ENCODE measurements at regions not wholly inside any gene's neighbourhood (a gene's known extent, or its start where the extent isn't known, plus 50 kb on each side); places are given as distances from the start of the nearest gene placed in this dataset.

DNA sequence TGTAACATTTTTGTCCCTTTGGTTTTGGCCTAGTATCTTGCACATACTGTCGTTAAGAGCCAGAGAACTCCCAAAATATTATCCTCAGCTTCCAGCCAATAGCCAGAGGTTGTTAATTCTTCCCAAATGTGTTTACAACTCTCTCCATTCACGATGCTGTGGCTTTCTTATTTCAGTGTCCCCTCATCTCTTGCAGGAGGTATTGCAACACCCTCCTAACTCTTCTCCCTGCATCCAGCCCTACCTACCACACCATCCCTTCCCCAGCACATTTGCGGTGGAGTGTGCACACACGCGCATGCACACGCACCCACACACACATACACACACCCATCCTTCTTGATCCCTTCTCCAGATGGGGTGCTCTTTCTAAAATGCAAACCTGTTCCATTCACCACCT, 75.6 kb upstream of the LMO2 start:
- TF ChIP-seq, protein P1, sequence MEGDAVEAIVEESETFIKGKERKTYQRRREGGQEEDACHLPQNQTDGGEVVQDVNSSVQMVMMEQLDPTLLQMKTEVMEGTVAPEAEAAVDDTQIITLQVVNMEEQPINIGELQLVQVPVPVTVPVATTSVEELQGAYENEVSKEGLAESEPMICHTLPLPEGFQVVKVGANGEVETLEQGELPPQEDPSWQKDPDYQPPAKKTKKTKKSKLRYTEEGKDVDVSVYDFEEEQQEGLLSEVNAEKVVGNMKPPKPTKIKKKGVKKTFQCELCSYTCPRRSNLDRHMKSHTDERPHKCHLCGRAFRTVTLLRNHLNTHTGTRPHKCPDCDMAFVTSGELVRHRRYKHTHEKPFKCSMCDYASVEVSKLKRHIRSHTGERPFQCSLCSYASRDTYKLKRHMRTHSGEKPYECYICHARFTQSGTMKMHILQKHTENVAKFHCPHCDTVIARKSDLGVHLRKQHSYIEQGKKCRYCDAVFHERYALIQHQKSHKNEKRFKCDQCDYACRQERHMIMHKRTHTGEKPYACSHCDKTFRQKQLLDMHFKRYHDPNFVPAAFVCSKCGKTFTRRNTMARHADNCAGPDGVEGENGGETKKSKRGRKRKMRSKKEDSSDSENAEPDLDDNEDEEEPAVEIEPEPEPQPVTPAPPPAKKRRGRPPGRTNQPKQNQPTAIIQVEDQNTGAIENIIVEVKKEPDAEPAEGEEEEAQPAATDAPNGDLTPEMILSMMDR (IDR thresholded peaks at IDR 0.05; ENCODE audit: low read length), result no peak
- no peak for TF ChIP-seq EZH2 (IDR thresholded peaks at IDR 0.05; ENCODE audit: borderline replicate concordance, low read length)

Measured in OCI-LY1 (cell line).